ENCODE measurements at regions not wholly inside any gene's neighbourhood (a gene's known extent, or its start where the extent isn't known, plus 50 kb on each side); places are given as distances from the start of the nearest gene placed in this dataset.

DNA sequence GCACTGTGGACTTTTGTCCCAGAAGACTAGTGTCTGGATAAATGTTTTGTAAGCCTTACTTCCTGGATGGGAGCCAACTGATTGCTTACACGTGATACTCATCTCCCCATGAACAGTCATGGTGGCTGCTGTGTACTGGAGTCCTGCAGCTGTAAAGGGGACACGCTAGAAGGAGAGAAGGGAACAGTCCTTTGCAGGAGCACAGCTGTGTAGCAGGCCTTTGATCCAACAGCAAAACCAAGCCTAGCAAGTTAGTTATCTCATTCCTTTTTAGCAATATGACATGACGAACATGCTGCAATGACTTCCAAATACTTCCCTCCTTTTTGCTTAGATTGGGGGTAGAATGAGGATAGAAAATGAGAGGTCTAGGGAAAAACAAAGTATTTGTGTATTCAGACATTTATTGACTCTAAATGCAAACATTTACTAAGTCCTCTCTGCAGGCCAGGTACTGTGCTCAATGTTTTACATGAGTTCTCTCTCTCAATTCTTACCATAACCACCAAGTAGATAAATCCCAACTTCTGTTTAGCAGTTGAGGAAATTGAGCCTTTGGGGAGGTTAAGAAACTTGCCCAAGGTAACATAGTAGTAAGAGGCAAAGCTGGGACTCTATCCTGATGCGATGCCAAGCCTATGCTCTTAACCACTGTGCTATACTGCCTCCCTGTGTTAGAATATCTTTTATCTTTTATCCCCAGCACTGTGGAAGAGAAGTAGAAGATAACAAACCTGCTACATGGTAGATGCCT is 55.4 kb upstream of the CD28 start:
- no peaks in the 10 kb centered on the region for H3K36me3 Mint-ChIP-seq (ENCODE audit: low read depth)
- no peak overlapping the region for H3K4me3 Mint-ChIP-seq
- TF ChIP-seq, protein P1, sequence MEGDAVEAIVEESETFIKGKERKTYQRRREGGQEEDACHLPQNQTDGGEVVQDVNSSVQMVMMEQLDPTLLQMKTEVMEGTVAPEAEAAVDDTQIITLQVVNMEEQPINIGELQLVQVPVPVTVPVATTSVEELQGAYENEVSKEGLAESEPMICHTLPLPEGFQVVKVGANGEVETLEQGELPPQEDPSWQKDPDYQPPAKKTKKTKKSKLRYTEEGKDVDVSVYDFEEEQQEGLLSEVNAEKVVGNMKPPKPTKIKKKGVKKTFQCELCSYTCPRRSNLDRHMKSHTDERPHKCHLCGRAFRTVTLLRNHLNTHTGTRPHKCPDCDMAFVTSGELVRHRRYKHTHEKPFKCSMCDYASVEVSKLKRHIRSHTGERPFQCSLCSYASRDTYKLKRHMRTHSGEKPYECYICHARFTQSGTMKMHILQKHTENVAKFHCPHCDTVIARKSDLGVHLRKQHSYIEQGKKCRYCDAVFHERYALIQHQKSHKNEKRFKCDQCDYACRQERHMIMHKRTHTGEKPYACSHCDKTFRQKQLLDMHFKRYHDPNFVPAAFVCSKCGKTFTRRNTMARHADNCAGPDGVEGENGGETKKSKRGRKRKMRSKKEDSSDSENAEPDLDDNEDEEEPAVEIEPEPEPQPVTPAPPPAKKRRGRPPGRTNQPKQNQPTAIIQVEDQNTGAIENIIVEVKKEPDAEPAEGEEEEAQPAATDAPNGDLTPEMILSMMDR (IDR thresholded peaks at IDR 0.05; ENCODE audit: unreplicated experiment in 3 of 3), result peak in 1 of 3 experiments; percentile 16
- H3K4me1 Mint-ChIP-seq, result peaks cover 33% of the 10 kb centered on the region
- H3K27me3 Mint-ChIP-seq (ENCODE audit: low read depth), result no peaks in the 10 kb centered on the region
- H3K27ac Mint-ChIP-seq, result peak overlapping the region; percentile 47 to 71 (median 64)
- no peaks in the 10 kb centered on the region for H3K9me3 Mint-ChIP-seq

DNA sequence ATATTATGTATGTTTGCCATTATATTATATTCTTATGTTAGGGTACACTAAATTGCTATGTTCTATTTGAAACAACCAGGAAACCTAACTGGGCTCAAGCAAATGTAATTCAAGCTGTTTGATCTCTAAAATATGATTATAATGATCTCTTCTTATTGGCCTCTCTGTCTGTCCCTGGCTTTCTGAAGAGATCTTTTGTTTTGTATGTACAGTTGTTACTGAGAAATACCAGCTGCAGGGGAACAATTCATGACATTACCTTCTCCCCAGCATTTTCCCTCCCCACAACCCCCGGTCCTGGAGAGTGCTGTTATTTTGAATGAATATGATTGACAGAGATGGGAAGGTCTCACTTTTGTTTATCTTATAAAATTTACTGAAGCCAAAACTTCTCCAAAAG is 54.8 kb upstream of the CD28 start:
- no peaks in the 10 kb centered on the region for H3K36me3 Mint-ChIP-seq (ENCODE audit: low read depth)
- peaks cover 33% of the 10 kb centered on the region for H3K4me1 Mint-ChIP-seq
- no peaks in the 10 kb centered on the region for H3K9me3 Mint-ChIP-seq
- H3K27me3 Mint-ChIP-seq (ENCODE audit: low read depth), result no peaks in the 10 kb centered on the region
- no peak overlapping the region for H3K4me3 Mint-ChIP-seq
- TF ChIP-seq, protein P1 (IDR thresholded peaks at IDR 0.05; ENCODE audit: unreplicated experiment in 3 of 3), result no peak
- peak overlapping the region in 1 of 3 experiments; percentile 64 for H3K27ac Mint-ChIP-seq

DNA sequence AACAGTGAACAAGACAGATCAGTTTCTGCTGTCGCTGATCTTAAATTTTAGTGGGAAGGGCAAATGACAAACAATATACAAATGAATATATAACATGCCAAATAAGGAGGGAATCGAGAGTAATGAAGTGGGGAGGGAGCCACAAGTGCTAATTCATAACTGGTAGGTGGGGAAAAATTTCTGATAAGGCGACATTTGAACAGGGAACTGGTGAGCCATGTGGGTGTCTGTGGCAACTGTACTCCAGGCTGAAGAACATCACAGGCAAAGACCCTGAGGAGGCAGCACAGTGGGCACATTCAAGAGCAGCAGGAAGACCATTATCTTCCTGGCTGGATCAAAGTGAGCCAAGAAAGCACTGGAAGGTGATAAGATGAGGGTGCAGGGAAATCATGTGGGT is 51.6 kb upstream of the CD28 start:
- Mint-ChIP-seq H3K9me3 (no peaks in the 10 kb centered on the region), H3K4me3 (no peak overlapping the region), H3K27ac (no peak overlapping the region), H3K27me3 (ENCODE audit: low read depth) (peaks cover 4% of the 10 kb centered on the region), H3K36me3 (ENCODE audit: low read depth) (no peaks in the 10 kb centered on the region), H3K4me1 (peaks cover 18% of the 10 kb centered on the region)
- TF ChIP-seq, protein P1 (IDR thresholded peaks at IDR 0.05; ENCODE audit: unreplicated experiment in 3 of 3), result no peak

DNA sequence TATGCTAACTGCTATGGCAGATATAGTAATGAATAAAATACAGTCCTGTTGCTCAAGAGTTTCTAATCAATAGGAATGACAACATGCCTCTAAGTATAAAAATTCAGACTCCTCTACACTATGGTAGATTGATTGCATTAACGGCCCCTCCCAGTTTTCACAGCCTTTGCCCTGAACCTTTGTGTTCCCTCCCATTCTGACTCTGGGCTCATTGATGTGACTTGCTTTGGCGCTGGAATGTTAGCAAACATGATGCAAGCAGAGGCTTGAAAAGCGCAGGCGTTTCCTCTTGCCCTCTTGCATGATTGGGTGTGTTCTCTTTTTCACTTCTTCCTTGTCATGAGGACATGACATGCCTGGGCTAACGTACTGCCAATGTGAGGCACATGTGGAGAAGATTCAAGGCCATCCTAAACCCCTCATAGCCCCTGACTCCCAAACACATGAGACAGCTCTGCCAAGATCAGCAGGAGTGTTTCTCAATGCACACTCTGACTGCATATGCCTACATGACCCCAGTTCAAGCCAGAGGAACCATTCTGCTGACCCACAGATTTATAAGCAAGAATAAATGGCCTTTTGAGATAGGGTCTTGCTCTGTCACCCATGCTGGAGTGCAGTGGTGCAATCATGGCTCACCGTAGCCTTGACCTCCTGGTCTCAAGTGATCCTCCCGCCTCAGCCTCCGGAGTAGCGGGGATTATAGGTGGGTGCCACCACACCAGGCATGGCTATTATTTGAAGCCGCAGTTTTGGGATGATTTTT is 49.7 kb upstream of the CD28 start:
- no peak overlapping the region for H3K27ac Mint-ChIP-seq

More for the DNA sequence above, 49.7 kb upstream of the CD28 start:
- Mint-ChIP-seq H3K4me1 (peaks cover 3% of the 10 kb centered on the region), H3K9me3 (no peaks in the 10 kb centered on the region), H3K4me3 (no peak overlapping the region), H3K27me3 (ENCODE audit: low read depth) (peaks cover 4% of the 10 kb centered on the region), H3K36me3 (ENCODE audit: low read depth) (no peaks in the 10 kb centered on the region)
- TF ChIP-seq, protein P1 (IDR thresholded peaks at IDR 0.05; ENCODE audit: unreplicated experiment in 3 of 3), result no peak
